ENCODE measurements at regions not wholly inside any gene's neighbourhood (a gene's known extent, or its start where the extent isn't known, plus 50 kb on each side); places are given as distances from the start of the nearest gene placed in this dataset.

DNA sequence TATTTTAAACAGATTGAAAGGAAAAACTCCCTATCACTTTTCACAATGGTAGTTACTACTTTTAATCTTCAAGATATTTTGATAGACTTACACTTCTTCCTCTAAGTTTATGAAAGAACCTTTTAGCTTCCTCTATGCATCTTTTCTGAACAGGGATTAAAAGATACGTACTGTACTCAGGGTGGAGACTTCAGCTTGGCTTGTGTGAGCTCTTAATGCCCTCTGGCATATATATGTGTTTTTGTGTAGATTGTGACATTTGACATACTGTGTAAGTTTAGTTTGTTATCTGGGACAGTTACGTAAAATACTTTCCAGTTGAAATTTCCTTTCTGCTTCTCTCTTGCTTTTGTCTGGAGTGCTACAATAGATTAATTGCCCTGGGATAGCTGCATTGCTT, 109.3 kb upstream of the NUDT6 start:
- POLR2A ChIA-PET: interaction anchor here (0.6 kb wide), 1 partner anchor 155 kb away, joined by 4 read pairs; no protein-coding TSS in a partner anchor
- no peaks in the 10 kb centered on the region for H3K4me1 ChIP-seq (ENCODE audit: insufficient read depth, low read length)
- no peak for DNase-seq
- peaks cover 84% of the 10 kb centered on the region for H3K36me3 Mint-ChIP-seq (ENCODE audit: low read depth)
- H3K4me3 Mint-ChIP-seq: no peak overlapping the region
- peaks cover 6% of the 10 kb centered on the region for H3K36me3 ChIP-seq (ENCODE audit: insufficient read depth, low read length)
- no peaks in the 10 kb centered on the region for H3K9me3 Mint-ChIP-seq
- ATAC-seq (ENCODE audit: poor library complexity): no peak
- no peaks in the 10 kb centered on the region for H3K4me1 Mint-ChIP-seq (ENCODE audit: low read depth)
- TF ChIP-seq, protein P1, sequence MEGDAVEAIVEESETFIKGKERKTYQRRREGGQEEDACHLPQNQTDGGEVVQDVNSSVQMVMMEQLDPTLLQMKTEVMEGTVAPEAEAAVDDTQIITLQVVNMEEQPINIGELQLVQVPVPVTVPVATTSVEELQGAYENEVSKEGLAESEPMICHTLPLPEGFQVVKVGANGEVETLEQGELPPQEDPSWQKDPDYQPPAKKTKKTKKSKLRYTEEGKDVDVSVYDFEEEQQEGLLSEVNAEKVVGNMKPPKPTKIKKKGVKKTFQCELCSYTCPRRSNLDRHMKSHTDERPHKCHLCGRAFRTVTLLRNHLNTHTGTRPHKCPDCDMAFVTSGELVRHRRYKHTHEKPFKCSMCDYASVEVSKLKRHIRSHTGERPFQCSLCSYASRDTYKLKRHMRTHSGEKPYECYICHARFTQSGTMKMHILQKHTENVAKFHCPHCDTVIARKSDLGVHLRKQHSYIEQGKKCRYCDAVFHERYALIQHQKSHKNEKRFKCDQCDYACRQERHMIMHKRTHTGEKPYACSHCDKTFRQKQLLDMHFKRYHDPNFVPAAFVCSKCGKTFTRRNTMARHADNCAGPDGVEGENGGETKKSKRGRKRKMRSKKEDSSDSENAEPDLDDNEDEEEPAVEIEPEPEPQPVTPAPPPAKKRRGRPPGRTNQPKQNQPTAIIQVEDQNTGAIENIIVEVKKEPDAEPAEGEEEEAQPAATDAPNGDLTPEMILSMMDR (IDR thresholded peaks at IDR 0.05): no peak
- no peaks in the 10 kb centered on the region for H3K27me3 ChIP-seq (ENCODE audit: control insufficient read depth in 1 of 2, insufficient read depth in 2 of 2, low read length in 2 of 2)
- intact Hi-C loops (cut with DNase I, micrococcal nuclease): no loop called here
- H3K27ac ChIP-seq (ENCODE audit: low read depth in 1 of 2, low read length in 2 of 2): no peak overlapping the region
- no peaks in the 10 kb centered on the region for H3K9me3 ChIP-seq (ENCODE audit: control insufficient read depth in 1 of 2, insufficient read depth in 1 of 2, low read length in 2 of 2)
- CTCF ChIA-PET: no interaction called here
- H3K27ac Mint-ChIP-seq: no peak overlapping the region
- no peaks in the 10 kb centered on the region for H3K27me3 Mint-ChIP-seq
- no peak overlapping the region for H3K4me3 ChIP-seq (ENCODE audit: low read length)

DNA sequence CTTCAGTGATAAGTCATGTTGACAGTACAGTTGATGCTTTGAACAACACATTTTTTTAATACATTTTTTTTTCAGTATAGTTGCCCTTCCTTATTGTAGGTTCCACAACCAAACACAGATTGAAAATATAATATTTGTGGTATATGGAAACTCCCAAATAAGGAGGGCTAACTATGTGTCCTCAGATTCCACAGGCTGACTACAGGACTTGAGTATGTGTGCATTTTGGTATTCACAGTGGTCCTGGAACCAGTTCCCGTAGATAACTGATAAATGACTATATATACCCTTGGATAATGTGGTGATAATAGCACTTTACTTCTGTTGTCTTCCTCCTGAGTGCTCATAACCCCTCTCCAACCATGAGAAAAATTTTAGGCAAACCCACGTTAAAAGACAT, 111.6 kb upstream of the NUDT6 start:
- Histone ChIP-seq H3K4me1 (ENCODE audit: insufficient read depth, low read length) (no peaks in the 10 kb centered on the region), H3K9me3 (ENCODE audit: control insufficient read depth in 1 of 2, insufficient read depth in 1 of 2, low read length in 2 of 2) (no peaks in the 10 kb centered on the region), H3K36me3 (ENCODE audit: insufficient read depth, low read length) (no peaks in the 10 kb centered on the region), H3K27ac (ENCODE audit: low read depth in 1 of 2, low read length in 2 of 2) (no peak overlapping the region), H3K27me3 (ENCODE audit: control insufficient read depth in 1 of 2, insufficient read depth in 2 of 2, low read length in 2 of 2) (no peaks in the 10 kb centered on the region), H3K4me3 (ENCODE audit: low read length) (no peak overlapping the region)
- H3K27me3 Mint-ChIP-seq: no peaks in the 10 kb centered on the region
- CTCF ChIA-PET: interaction anchor here (0.6 kb wide), 1 partner anchor 17 kb away, joined by 5 read pairs; no protein-coding TSS in a partner anchor
- H3K9me3 Mint-ChIP-seq: no peaks in the 10 kb centered on the region
- POLR2A ChIA-PET: no interaction called here
- H3K4me1 Mint-ChIP-seq (ENCODE audit: low read depth): no peaks in the 10 kb centered on the region
- TF ChIP-seq, protein P1 (IDR thresholded peaks at IDR 0.05): no peak
- H3K27ac Mint-ChIP-seq: no peak overlapping the region
- no peak overlapping the region for H3K4me3 Mint-ChIP-seq
- peaks cover 74% of the 10 kb centered on the region for H3K36me3 Mint-ChIP-seq (ENCODE audit: low read depth)
- no peak for DNase-seq
- intact Hi-C loops (cut with DNase I, micrococcal nuclease): no loop called here
- ATAC-seq (ENCODE audit: poor library complexity): no peak

DNA sequence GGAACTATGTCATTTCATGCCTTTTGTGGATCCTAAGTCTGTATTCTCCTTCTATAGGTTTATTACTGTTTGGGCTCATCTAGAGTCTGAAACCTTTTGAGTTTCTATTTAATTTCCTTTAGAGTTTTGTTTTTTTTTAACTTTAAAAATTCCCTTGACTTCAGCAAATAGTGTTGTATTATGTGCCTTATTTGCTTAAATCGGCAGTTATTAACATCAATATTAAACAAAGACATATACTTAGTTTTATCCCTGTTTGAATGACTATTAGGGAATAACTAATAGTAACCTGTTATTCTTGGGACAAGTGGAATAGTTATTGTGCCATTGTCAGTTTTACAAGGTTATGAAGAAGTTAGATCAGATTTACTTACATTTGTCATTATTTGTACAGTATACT, 112.8 kb upstream of the NUDT6 start:
- Histone ChIP-seq H3K4me1 (ENCODE audit: insufficient read depth, low read length) (no peaks in the 10 kb centered on the region), H3K27me3 (ENCODE audit: control insufficient read depth in 1 of 2, insufficient read depth in 2 of 2, low read length in 2 of 2) (no peaks in the 10 kb centered on the region), H3K36me3 (ENCODE audit: insufficient read depth, low read length) (no peaks in the 10 kb centered on the region), H3K4me3 (ENCODE audit: low read length) (no peak overlapping the region), H3K27ac (ENCODE audit: low read depth in 1 of 2, low read length in 2 of 2) (no peak overlapping the region), H3K9me3 (ENCODE audit: control insufficient read depth in 1 of 2, insufficient read depth in 1 of 2, low read length in 2 of 2) (no peaks in the 10 kb centered on the region)
- TF ChIP-seq, protein P1 (IDR thresholded peaks at IDR 0.05): no peak
- no peak overlapping the region for H3K27ac Mint-ChIP-seq
- POLR2A ChIA-PET: no interaction called here
- no peak overlapping the region for H3K4me3 Mint-ChIP-seq
- ATAC-seq (ENCODE audit: poor library complexity) (no peak), DNase-seq (no peak)
- no peaks in the 10 kb centered on the region for H3K27me3 Mint-ChIP-seq
- no peaks in the 10 kb centered on the region for H3K4me1 Mint-ChIP-seq (ENCODE audit: low read depth)
- peaks cover 75% of the 10 kb centered on the region for H3K36me3 Mint-ChIP-seq (ENCODE audit: low read depth)
- H3K9me3 Mint-ChIP-seq: no peaks in the 10 kb centered on the region
- intact Hi-C loops (cut with DNase I, micrococcal nuclease): no loop called here
- CTCF ChIA-PET: no interaction called here
